HFFc6 (cell line): ENCODE measurements at regions not wholly inside any gene's neighbourhood (a gene's known extent, or its start where the extent isn't known, plus 50 kb on each side); places are given as distances from the start of the nearest gene placed in this dataset.

Experiments used
- DNase-seq: peaks from one replicate; pipeline ENCODE4 v3.0.0-alpha.2; 2018
- H3K27ac Mint-ChIP-seq: 2 replicates; pipeline ENCODE4 v1.8.0; 2020; ENCODE audit warnings: mild to moderate bottlenecking, mixed read lengths
- H3K27me3 Mint-ChIP-seq: 2 replicates; pipeline ENCODE4 v1.8.0; 2021; ENCODE audit warnings: mild to moderate bottlenecking, moderate library complexity, mixed read lengths; ENCODE audit not compliant: insufficient read depth
- H3K36me3 Mint-ChIP-seq: 2 replicates; pipeline ENCODE4 v1.8.0; 2021; ENCODE audit warnings: low read depth, mixed read lengths
- H3K4me1 Mint-ChIP-seq: 2 replicates; pipeline ENCODE4 v1.8.0; 2020; ENCODE audit warnings: low read depth, mixed read lengths
- H3K4me3 Mint-ChIP-seq: 2 replicates; pipeline ENCODE4 v1.8.0; 2020; ENCODE audit warnings: mild to moderate bottlenecking, moderate library complexity, mixed read lengths
- H3K9me3 Mint-ChIP-seq: 2 replicates; pipeline ENCODE4 v1.8.0; 2020; ENCODE audit warnings: mild to moderate bottlenecking, mixed read lengths
- TF ChIP-seq, protein P1 (sequence below): fragments of 200-600 bp; sonication (generic); IDR thresholded peaks from 2 replicates; pipeline ENCODE4 v1.5.0; 2021; ENCODE audit warnings: antibody characterized with exemption, mild to moderate bottlenecking

DNA sequence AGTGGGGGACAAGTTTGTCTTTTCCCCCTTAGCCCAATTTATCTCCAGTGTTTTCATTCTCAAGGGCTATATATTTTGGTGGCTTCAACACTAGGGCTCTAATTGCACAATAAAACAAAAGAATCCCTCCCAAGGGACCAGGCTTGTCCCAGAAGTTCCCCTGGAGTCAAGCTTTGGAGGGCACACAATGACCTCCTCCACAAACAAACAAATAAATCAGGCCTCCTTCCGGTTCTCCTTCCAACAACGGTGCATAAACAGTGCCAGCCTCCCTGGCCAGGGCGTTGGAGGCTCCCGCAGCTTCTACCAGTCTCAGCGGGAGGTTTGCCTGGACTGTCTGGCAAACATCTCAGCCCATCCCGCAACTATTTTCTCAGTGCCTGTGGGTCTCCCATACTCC lies 188.0 kb upstream of the FOXF1 start:
- Mint-ChIP-seq H3K27ac (no peak overlapping the region), H3K4me1 (peaks cover 16% of the 10 kb centered on the region), H3K27me3 (peaks cover 26% of the 10 kb centered on the region), H3K9me3 (peaks cover 7% of the 10 kb centered on the region), H3K4me3 (no peak overlapping the region), H3K36me3 (peaks cover 4% of the 10 kb centered on the region; the same call in 1 of the 2 replicates)
- TF ChIP-seq, protein P1, sequence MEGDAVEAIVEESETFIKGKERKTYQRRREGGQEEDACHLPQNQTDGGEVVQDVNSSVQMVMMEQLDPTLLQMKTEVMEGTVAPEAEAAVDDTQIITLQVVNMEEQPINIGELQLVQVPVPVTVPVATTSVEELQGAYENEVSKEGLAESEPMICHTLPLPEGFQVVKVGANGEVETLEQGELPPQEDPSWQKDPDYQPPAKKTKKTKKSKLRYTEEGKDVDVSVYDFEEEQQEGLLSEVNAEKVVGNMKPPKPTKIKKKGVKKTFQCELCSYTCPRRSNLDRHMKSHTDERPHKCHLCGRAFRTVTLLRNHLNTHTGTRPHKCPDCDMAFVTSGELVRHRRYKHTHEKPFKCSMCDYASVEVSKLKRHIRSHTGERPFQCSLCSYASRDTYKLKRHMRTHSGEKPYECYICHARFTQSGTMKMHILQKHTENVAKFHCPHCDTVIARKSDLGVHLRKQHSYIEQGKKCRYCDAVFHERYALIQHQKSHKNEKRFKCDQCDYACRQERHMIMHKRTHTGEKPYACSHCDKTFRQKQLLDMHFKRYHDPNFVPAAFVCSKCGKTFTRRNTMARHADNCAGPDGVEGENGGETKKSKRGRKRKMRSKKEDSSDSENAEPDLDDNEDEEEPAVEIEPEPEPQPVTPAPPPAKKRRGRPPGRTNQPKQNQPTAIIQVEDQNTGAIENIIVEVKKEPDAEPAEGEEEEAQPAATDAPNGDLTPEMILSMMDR, result no peak
- no peak for DNase-seq

DNA sequence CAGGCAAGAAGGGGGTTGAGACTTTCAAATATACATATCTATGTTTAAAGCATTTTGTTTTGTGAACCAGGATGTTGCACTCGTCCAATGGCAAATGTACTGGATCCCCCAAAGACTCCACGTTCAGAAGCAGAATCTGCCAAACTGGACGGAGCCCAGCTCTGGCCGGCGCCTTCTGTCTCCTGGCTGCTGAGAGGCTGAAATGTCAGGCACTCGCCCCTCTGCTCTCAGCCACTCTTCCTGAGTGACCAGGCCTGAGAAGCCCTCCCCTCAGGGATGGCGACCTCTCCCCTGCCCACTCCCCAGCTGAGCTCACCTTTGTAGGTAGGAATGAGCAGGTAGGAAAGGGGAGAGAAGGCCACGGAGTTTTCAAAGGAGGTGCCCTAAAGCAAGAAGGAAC lies 187.5 kb upstream of the FOXF1 start:
- Mint-ChIP-seq H3K27me3 (peaks cover 31% of the 10 kb centered on the region), H3K36me3 (peaks cover 4% of the 10 kb centered on the region; the same call in 1 of the 2 replicates), H3K4me3 (no peak overlapping the region), H3K9me3 (peaks cover 7% of the 10 kb centered on the region), H3K4me1 (peaks cover 16% of the 10 kb centered on the region), H3K27ac (no peak overlapping the region)
- TF ChIP-seq, protein P1, result no peak
- DNase-seq, result no peak

DNA sequence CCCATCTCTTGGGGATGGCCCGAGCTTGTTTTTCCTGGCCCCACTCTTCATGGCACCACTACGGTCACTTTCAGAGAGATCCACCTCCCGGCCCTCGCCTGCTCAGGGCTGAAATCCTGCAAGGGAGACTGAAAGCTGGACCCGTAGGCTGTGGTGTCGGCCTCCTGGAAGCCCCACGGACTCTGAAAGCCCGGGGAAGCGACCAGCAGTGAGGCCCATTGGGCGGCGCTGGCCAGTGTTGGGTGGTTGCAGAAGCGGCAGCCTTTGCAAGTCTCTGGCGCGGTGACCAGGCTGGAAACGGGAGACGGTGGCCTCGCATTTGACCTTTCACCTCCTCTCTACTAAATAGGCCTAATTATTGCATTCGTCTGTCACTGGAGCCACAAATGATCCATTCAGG lies 186.0 kb upstream of the FOXF1 start:
- TF ChIP-seq, protein P1, result no peak
- peaks cover 7% of the 10 kb centered on the region for H3K9me3 Mint-ChIP-seq
- peaks cover 16% of the 10 kb centered on the region for H3K4me1 Mint-ChIP-seq
- no peak for DNase-seq
- H3K36me3 Mint-ChIP-seq, result peaks cover 4% of the 10 kb centered on the region; the same call in 1 of the 2 replicates
- H3K27me3 Mint-ChIP-seq, result peaks cover 36% of the 10 kb centered on the region
- no peak overlapping the region for H3K27ac Mint-ChIP-seq
- H3K4me3 Mint-ChIP-seq, result no peak overlapping the region

DNA sequence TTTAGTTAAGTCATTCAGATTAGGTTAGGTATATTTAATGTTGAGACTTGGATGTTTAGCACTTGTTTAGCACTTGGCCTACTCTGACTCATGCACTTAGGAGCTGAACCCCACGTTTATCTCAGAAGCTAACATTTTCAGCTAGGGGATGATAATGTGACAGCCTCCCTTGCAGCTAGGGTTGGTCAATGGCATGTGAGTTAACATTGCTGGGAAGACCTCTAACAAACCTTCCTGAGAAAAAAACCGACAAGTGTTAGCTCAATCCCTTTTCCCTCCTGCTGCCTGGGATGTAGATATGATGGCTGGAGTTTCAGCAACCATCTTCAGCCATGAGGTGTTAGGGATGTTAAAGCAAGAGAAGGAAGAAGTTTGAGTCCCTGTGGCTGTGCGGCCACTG lies 185.0 kb upstream of the FOXF1 start:
- H3K27me3 Mint-ChIP-seq, result peaks cover 43% of the 10 kb centered on the region

DNA sequence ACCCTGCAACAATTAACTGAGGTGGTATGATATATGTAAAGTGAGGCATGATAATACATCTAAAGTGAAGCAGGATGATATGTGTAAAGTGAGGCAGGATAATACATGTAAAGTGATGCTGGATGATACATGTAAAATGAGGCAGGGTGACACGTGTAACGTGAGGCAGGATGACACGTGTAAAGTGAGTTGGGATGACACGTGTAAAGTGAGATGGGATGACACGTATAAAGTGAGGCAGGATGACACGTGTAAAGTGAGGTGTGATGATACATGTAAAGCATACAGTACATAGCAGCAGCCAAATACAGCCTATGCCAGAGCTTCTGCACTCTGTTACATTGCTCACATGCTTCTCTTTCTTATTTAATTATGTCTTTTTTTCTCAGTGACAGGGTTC lies 184.4 kb upstream of the FOXF1 start:
- H3K9me3 Mint-ChIP-seq, result peaks cover 7% of the 10 kb centered on the region
- no peak overlapping the region for H3K27ac Mint-ChIP-seq
- no peak for DNase-seq
- peaks cover 4% of the 10 kb centered on the region; the same call in 1 of the 2 replicates for H3K36me3 Mint-ChIP-seq
- peaks cover under 1% of the 10 kb centered on the region; the same call in 1 of the 2 replicates for H3K4me1 Mint-ChIP-seq
- no peak overlapping the region for H3K4me3 Mint-ChIP-seq
- TF ChIP-seq, protein P1, result no peak
- peaks cover 43% of the 10 kb centered on the region for H3K27me3 Mint-ChIP-seq

More for the DNA sequence above, 185.0 kb upstream of the FOXF1 start:
- DNase-seq, result no peak
- no peak overlapping the region for H3K27ac Mint-ChIP-seq
- H3K36me3 Mint-ChIP-seq, result peaks cover 4% of the 10 kb centered on the region; the same call in 1 of the 2 replicates
- H3K4me1 Mint-ChIP-seq, result peaks cover 6% of the 10 kb centered on the region
- H3K9me3 Mint-ChIP-seq, result peaks cover 7% of the 10 kb centered on the region
- H3K4me3 Mint-ChIP-seq, result no peak overlapping the region
- TF ChIP-seq, protein P1, result no peak

DNA sequence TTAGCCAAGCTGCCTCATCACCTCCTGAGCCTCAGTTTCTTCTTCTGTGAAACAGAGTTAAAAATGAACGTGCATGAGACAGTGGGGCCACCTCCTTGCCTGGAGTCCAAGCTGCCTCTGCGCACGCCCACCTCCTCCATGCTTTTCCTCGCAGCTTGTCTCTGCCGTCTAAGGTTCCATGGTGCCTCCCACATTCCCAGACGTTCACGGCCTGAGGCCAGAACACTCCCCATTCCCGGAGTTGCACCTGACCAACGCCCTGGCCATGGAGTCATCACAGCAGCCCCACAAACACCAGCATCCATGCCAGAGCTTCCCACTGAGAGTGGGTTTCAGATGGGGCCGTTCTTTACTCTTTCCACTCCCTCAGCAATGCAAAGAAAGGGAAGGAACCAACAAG lies 183.0 kb upstream of the FOXF1 start:
- Mint-ChIP-seq H3K4me3 (no peak overlapping the region), H3K36me3 (peaks cover 4% of the 10 kb centered on the region; the same call in 1 of the 2 replicates), H3K4me1 (no peaks in the 10 kb centered on the region), H3K27me3 (peaks cover 44% of the 10 kb centered on the region), H3K9me3 (peaks cover 7% of the 10 kb centered on the region), H3K27ac (no peak overlapping the region)
- TF ChIP-seq, protein P1, result no peak
- no peak for DNase-seq
